Dedifferentiated amniotic fluid mesenchymal stem cell (primary cell): ENCODE measurements at regions not wholly inside any gene's neighbourhood (a gene's known extent, or its start where the extent isn't known, plus 50 kb on each side); places are given as distances from the start of the nearest gene placed in this dataset.
A peak's percentile ranks its signal among the peaks of the same experiment; 100 is the strongest.
"Not testable (repeated sequence)": the region's sequence is repeated elsewhere in the genome, so short reads cannot be mapped to it uniquely, and the experiment has no call there.

Source experiments
- DNase-seq: peaks from one replicate; pipeline ENCODE4 v3.0.0-alpha.2; 2016; ENCODE audit errors: extremely low spot score

GRCh38 chr2:13401312-13401711, 684.6 kb downstream of the TRIB2 start:
- DNase-seq, result no peak

DNA sequence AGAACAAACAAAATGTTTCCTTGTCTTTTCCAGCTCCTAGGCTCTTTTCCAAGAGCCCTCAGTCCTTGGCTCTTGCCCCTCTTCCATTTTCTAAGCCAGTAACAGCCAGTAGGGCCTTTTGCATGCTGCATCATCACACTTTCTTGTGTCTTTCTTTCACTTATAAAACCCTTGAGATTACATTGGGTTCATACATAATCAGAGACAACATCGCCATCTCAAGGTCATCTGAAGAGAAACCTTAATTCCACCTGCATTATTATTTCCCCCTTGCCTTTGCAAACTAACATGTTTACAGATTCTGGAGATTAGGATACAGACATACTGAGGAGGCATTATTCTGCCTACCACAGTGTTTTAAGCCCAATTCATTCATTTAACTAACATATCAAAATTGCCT, 697.3 kb downstream of the TRIB2 start:
- no peak for DNase-seq

GRCh38 chr2:13414897-13415296, 698.2 kb downstream of the TRIB2 start:
- no peak for DNase-seq

DNA sequence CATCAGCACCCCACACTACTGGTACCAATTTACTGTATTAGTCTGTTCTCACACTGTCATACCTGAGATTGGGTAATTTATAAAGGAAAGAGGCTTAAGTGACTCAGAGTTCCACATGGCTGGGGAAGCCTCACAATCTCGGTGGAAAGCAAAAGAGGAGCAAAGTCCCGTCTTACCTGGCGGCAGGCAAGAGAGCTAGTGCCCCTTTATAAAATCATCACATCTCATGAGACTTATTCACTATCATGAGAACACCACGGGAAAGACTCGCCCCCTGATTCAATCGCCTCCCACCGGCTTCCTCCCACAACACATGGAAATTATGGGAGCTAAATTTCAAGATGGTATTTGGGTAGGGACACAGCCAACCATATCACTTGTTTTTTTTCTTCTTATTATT, 717.2 kb downstream of the TRIB2 start:
- DNase-seq, result no peak

GRCh38 chr2:13443554-13444261, 727.0 kb downstream of the TRIB2 start:
- DNase-seq, result not testable (repeated sequence)

- DNase-seq, result no peak
Measured at GRCh38 chr2:13462464-13462863, 745.7 kb downstream of the TRIB2 start.

- no peak for DNase-seq
Measured at GRCh38 chr2:13466076-13466475, 749.3 kb downstream of the TRIB2 start.

GRCh38 chr2:13474538-13474937, 757.8 kb downstream of the TRIB2 start:
- DNase-seq, result no peak

GRCh38 chr2:13480057-13480456, 763.3 kb downstream of the TRIB2 start:
- DNase-seq, result no peak

GRCh38 chr2:13481201-13481600, 764.5 kb downstream of the TRIB2 start:
- DNase-seq, result no peak

GRCh38 chr2:13485256-13485655, 768.5 kb downstream of the TRIB2 start:
- DNase-seq, result no peak

DNA sequence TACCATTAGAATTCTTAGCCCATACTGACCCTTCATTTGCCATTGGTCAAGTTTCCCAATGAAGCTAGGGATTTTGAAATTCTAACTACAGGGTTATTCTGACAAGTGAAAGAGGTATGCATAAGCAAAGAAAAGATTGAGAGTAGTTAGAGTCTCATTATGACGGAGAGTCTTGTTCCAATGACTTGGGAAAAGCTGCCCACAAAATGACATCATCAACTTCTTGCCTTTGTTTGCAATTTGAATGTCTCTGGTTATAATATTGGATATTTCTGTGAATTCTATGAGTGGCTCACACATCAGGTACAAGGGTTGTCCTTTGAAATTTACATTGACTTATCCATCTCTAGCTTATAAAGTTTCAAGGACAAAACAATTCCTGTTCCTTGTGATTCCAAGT, 772.2 kb downstream of the TRIB2 start:
- DNase-seq, result no peak

DNA sequence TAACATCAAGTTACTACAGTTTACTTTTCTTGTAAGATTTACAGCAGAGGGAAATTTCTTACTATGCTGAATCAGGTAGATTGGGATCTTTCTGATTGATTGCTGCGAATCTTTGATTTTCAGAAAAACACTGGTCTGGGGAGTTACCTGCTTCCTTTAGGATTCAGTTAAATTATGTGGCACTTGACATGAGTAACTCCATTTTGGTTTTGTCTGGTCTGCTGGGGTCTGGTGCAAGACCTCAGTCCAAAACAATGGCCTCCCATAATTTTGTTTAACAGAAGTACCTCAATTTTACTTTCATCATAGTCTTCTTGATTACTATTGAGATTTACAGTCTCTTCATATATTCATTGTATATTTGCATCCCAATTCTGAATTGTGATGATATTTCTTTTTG, 775.5 kb downstream of the TRIB2 start:
- DNase-seq, result no peak

- DNase-seq, result no peak
Measured at GRCh38 chr2:13495051-13495450, 778.3 kb downstream of the TRIB2 start.

- no peak for DNase-seq
Measured at GRCh38 chr2:13504808-13505207, 788.1 kb downstream of the TRIB2 start.

DNA sequence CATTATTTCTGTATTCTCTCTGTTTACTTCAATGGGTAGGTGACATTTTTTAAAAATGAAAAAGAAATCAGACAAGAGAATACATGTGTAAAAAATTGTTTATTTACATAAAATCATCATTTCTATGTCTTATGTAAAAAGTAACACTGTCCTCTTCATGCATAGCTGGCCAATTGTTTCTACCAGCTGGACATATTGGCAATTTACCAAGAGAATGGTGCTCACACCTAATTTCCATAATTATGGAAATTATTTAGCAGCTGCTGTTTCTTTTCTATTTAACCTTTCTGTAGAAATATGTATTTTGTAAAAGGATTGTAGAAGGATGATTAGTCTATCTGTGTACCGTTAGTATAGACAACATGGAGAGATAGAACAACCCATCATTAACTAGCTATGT, 791.9 kb downstream of the TRIB2 start:
- DNase-seq, result no peak

GRCh38 chr2:13515254-13515653, 798.5 kb downstream of the TRIB2 start:
- DNase-seq, result peak; percentile 3

DNA sequence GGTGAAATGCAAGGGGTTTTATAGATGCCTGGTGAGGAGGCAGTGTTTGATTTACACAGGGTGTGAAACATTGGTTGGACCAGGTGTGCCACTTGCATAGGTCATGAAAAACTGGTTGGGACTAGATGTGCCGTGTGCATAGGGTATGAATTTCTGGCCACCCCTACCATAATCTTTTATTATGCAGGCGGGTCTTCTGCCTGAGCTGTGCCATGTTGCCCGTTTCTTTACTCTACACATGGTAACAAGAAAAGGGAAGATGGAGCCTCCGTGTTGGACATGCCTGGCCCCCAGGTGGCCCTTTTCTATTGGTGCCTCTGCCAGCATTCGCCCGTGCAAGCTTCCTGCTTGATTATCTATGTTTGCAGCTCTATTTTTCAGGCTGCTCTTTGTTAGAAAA, 805.4 kb downstream of the TRIB2 start:
- DNase-seq, result no peak

- DNase-seq, result peak; percentile 66
Measured at GRCh38 chr2:13522917-13523821, 806.4 kb downstream of the TRIB2 start.

DNA sequence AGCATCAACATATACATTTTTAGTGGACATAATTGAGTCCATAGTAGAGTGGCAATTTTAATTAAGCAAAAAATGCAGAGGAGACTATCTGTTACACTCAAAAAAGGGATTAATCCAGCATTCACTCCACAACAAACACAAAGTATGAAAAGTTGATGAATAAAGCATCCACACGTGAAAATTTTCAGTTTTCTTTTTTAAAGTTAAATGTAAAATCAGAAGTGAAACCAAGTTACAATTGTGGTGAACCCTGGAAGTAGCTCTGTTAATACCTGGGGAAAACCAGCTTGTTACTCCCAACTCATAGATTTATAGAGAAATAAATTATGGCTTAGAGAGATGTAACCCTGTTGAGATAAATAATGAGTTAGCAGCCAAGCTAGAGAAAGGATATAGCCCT, 807.8 kb downstream of the TRIB2 start:
- DNase-seq, result no peak

DNA sequence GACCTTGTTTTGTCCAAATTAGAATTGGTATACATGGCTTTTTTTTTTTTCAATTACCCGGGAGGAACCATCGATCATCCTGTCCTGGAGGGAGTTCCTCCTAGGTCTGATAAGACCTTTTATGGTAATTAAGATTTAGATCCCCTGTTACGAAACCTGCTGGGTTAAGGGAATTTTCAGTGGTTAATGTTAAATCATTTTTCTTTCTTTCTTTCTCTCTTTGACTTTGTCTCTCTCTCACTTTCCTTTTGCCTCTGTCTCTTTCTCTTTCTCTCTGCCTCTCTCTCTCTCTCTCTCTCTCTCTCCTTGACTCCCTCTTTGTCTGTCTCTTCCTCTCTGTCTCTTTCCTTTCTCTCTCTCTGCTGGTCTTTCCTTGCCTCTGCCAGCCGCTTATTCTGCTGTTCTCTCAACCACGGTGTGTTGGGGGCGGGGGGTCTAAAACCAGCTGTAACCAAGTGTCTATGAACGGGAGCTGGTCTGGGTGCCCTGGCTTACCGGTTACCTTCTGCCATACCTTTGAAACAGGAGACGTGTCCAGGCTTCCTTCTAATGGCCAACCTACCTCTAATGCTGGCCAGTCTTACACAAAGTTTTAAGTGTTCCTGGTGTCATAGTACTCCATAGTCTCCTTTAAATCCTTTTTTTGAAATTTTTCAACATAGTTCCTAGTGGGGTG, 815.1 kb downstream of the TRIB2 start:
- DNase-seq, result not testable (repeated sequence)

GRCh38 chr2:13532781-13533523, 816.2 kb downstream of the TRIB2 start:
- not testable (repeated sequence) for DNase-seq
